ENCODE measurements at regions not wholly inside any gene's neighbourhood (a gene's known extent, or its start where the extent isn't known, plus 50 kb on each side); places are given as distances from the start of the nearest gene placed in this dataset.

DNA sequence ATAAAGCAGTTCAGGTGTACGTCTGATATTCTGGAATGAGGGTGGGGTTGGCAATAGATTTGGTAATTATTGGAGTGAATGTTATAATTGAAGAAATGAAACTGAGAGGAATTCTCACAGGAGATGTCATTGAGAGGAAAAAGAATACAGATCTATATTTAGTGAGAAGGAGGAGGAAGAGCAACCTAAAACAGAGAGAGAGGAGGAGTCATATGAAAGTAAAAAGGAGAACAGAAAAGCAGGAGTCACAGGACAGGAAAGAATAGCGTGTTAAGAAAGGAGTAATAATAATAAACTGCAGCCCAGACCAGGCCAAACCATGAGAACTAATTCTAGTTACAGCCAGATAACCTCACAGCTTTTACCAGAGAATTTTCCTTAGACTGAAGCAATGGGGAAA lies 62.7 kb upstream of the MROH9 start (continued):
- TF ChIP-seq, protein P1, sequence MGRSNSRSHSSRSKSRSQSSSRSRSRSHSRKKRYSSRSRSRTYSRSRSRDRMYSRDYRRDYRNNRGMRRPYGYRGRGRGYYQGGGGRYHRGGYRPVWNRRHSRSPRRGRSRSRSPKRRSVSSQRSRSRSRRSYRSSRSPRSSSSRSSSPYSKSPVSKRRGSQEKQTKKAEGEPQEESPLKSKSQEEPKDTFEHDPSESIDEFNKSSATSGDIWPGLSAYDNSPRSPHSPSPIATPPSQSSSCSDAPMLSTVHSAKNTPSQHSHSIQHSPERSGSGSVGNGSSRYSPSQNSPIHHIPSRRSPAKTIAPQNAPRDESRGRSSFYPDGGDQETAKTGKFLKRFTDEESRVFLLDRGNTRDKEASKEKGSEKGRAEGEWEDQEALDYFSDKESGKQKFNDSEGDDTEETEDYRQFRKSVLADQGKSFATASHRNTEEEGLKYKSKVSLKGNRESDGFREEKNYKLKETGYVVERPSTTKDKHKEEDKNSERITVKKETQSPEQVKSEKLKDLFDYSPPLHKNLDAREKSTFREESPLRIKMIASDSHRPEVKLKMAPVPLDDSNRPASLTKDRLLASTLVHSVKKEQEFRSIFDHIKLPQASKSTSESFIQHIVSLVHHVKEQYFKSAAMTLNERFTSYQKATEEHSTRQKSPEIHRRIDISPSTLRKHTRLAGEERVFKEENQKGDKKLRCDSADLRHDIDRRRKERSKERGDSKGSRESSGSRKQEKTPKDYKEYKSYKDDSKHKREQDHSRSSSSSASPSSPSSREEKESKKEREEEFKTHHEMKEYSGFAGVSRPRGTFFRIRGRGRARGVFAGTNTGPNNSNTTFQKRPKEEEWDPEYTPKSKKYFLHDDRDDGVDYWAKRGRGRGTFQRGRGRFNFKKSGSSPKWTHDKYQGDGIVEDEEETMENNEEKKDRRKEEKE (IDR thresholded peaks at IDR 0.05): no peak
- TF ChIP-seq, protein P2, sequence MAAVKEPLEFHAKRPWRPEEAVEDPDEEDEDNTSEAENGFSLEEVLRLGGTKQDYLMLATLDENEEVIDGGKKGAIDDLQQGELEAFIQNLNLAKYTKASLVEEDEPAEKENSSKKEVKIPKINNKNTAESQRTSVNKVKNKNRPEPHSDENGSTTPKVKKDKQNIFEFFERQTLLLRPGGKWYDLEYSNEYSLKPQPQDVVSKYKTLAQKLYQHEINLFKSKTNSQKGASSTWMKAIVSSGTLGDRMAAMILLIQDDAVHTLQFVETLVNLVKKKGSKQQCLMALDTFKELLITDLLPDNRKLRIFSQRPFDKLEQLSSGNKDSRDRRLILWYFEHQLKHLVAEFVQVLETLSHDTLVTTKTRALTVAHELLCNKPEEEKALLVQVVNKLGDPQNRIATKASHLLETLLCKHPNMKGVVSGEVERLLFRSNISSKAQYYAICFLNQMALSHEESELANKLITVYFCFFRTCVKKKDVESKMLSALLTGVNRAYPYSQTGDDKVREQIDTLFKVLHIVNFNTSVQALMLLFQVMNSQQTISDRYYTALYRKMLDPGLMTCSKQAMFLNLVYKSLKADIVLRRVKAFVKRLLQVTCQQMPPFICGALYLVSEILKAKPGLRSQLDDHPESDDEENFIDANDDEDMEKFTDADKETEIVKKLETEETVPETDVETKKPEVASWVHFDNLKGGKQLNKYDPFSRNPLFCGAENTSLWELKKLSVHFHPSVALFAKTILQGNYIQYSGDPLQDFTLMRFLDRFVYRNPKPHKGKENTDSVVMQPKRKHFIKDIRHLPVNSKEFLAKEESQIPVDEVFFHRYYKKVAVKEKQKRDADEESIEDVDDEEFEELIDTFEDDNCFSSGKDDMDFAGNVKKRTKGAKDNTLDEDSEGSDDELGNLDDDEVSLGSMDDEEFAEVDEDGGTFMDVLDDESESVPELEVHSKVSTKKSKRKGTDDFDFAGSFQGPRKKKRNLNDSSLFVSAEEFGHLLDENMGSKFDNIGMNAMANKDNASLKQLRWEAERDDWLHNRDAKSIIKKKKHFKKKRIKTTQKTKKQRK (IDR thresholded peaks at IDR 0.05; ENCODE audit: low read depth, low read length): no peak
- TF ChIP-seq PAX5 (IDR thresholded peaks at IDR 0.05; ENCODE audit: borderline replicate concordance, low read depth, low read length) (no peak), NRF1 (conservative IDR thresholded peaks at IDR 0.05; ENCODE audit: low read depth, low read length) (no peak), RAD21 (IDR thresholded peaks at IDR 0.05; ENCODE audit: insufficient read depth, low read depth, low read length) (no peak), SIN3A (IDR thresholded peaks at IDR 0.05; ENCODE audit: low read depth, low read length) (no peak), ESRRA (IDR thresholded peaks at IDR 0.05; ENCODE audit: low read length) (no peak), HDGF (IDR thresholded peaks at IDR 0.05) (no peak)
- TF ChIP-seq, protein P3, sequence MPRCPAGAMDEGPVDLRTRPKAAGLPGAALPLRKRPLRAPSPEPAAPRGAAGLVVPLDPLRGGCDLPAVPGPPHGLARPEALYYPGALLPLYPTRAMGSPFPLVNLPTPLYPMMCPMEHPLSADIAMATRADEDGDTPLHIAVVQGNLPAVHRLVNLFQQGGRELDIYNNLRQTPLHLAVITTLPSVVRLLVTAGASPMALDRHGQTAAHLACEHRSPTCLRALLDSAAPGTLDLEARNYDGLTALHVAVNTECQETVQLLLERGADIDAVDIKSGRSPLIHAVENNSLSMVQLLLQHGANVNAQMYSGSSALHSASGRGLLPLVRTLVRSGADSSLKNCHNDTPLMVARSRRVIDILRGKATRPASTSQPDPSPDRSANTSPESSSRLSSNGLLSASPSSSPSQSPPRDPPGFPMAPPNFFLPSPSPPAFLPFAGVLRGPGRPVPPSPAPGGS (IDR thresholded peaks at IDR 0.05; ENCODE audit: borderline replicate concordance, insufficient read depth, low read depth, low read length, poor library complexity, severe bottlenecking): no peak
- TF ChIP-seq, protein P4, sequence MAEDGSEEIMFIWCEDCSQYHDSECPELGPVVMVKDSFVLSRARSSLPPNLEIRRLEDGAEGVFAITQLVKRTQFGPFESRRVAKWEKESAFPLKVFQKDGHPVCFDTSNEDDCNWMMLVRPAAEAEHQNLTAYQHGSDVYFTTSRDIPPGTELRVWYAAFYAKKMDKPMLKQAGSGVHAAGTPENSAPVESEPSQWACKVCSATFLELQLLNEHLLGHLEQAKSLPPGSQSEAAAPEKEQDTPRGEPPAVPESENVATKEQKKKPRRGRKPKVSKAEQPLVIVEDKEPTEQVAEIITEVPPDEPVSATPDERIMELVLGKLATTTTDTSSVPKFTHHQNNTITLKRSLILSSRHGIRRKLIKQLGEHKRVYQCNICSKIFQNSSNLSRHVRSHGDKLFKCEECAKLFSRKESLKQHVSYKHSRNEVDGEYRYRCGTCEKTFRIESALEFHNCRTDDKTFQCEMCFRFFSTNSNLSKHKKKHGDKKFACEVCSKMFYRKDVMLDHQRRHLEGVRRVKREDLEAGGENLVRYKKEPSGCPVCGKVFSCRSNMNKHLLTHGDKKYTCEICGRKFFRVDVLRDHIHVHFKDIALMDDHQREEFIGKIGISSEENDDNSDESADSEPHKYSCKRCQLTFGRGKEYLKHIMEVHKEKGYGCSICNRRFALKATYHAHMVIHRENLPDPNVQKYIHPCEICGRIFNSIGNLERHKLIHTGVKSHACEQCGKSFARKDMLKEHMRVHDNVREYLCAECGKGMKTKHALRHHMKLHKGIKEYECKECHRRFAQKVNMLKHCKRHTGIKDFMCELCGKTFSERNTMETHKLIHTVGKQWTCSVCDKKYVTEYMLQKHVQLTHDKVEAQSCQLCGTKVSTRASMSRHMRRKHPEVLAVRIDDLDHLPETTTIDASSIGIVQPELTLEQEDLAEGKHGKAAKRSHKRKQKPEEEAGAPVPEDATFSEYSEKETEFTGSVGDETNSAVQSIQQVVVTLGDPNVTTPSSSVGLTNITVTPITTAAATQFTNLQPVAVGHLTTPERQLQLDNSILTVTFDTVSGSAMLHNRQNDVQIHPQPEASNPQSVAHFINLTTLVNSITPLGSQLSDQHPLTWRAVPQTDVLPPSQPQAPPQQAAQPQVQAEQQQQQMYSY (CRISPR knock-in tag; IDR thresholded peaks at IDR 0.05): no peak
- TF ChIP-seq, protein P5, sequence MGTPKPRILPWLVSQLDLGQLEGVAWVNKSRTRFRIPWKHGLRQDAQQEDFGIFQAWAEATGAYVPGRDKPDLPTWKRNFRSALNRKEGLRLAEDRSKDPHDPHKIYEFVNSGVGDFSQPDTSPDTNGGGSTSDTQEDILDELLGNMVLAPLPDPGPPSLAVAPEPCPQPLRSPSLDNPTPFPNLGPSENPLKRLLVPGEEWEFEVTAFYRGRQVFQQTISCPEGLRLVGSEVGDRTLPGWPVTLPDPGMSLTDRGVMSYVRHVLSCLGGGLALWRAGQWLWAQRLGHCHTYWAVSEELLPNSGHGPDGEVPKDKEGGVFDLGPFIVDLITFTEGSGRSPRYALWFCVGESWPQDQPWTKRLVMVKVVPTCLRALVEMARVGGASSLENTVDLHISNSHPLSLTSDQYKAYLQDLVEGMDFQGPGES (IDR thresholded peaks at IDR 0.05): no peak
- TF ChIP-seq, protein P6, sequence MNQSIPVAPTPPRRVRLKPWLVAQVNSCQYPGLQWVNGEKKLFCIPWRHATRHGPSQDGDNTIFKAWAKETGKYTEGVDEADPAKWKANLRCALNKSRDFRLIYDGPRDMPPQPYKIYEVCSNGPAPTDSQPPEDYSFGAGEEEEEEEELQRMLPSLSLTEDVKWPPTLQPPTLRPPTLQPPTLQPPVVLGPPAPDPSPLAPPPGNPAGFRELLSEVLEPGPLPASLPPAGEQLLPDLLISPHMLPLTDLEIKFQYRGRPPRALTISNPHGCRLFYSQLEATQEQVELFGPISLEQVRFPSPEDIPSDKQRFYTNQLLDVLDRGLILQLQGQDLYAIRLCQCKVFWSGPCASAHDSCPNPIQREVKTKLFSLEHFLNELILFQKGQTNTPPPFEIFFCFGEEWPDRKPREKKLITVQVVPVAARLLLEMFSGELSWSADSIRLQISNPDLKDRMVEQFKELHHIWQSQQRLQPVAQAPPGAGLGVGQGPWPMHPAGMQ (IDR thresholded peaks at IDR 0.05; ENCODE audit: borderline replicate concordance): no peak
